HG03432 (cell line): ENCODE measurements at regions not wholly inside any gene's neighbourhood (a gene's known extent, or its start where the extent isn't known, plus 50 kb on each side); places are given as distances from the start of the nearest gene placed in this dataset.
A peak's percentile ranks its signal among the peaks of the same experiment; 100 is the strongest.
"Not testable (repeated sequence)": the region's sequence is repeated elsewhere in the genome, so short reads cannot be mapped to it uniquely, and the experiment has no call there.

ENCODE experiments used
- ATAC-seq: cut with Tn5 transposase; IDR thresholded peaks from one replicate; pipeline ENCODE4 v1.9.1; 2021; ENCODE audit warnings: mild to moderate bottlenecking, moderate library complexity; ENCODE audit not compliant: unreplicated experiment

DNA sequence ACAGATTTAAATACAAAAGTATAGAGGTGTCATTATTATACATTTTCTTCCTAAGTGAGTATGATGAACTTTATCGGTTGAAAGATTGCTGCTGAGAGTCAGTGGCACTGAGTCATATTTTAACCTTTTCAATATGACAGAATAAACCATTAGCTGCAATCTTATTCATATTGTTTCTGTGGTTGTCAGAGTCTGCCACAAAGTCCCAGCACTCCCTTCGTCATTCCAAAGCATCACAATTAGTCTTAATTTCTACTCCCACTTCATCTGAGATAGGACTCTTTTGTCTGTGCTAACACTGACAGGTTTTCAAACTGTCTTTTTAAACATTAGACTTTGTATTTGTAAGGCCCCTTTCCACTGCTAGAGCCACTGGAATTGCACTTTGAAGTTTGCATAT, 656.9 kb downstream of the MTRR start:
- ATAC-seq = no peak

GRCh38 chr5:8528106-8528505, 659.2 kb downstream of the MTRR start:
- no peak for ATAC-seq

- ATAC-seq = no peak
Observed at GRCh38 chr5:8538821-8539220, 669.9 kb downstream of the MTRR start.

GRCh38 chr5:8540317-8540716, 671.4 kb downstream of the MTRR start:
- ATAC-seq = no peak

GRCh38 chr5:8550921-8551320, 682.0 kb downstream of the MTRR start:
- no peak for ATAC-seq

DNA sequence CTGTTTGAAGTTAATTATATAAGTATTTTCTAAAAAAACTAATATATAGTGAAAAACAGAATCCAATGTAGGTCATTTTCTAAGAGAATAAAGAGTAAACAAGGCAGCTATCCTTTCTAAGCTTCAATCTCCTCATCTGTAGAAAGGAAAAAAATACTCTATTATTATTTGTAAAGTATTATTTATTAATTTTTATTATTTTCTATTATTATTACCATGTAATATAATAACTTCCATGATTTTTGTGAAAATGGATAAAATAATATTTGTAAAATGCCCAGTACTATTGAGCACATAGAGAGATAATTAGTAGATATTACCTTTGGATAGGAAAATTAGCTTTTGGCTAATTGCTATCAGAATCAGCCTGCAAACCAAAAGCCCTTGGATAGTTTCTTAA, 684.4 kb downstream of the MTRR start:
- ATAC-seq = no peak

DNA sequence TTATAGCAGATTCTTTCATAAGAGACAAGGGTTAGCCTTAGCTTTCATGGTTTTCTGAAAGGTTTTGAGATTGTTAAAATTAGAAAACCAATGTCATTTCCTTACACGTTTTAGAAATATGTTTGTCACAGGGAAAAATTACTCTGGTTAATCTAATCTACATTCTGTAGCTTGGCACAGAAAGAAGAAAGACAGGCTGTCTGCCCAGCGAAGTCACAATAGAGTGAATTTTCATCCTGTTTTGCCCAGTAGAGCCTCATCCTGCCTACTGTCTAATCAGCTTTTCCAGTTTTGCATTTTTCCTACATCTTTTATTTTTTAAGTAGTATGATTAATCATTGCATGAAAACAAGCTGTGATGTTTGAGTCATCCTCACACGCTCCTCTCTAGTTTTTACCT, 688.8 kb downstream of the MTRR start:
- no peak for ATAC-seq

- ATAC-seq = no peak
Observed at GRCh38 chr5:8560776-8561175, 691.8 kb downstream of the MTRR start.

DNA sequence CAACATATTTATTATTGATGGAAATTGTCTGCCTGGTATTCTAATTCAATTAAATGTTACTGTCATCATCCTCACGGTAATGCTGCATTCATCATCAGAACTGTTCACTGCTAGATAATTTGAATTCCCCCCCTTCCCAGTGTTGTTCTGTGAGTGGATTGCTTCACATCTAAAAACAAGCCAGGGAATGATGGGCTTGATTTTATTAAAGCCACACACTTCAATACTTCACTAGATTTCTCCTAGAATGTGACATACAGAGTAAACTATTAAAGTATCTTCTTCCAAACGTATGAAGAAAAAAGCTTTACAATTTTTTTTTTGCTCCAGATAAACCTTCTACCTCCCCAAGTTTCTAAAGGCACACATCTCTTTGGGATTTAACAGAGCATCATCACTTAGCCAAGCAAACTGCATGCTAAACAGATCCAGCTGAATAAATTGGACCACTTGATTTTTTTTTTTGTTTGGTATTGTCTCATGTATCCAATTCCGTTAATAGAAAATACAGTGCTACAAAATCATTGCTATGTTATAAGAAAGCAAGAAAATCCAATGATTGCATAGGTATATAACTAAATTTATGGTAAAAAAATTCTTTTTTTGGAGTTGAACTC, 692.4 kb downstream of the MTRR start:
- no peak for ATAC-seq

DNA sequence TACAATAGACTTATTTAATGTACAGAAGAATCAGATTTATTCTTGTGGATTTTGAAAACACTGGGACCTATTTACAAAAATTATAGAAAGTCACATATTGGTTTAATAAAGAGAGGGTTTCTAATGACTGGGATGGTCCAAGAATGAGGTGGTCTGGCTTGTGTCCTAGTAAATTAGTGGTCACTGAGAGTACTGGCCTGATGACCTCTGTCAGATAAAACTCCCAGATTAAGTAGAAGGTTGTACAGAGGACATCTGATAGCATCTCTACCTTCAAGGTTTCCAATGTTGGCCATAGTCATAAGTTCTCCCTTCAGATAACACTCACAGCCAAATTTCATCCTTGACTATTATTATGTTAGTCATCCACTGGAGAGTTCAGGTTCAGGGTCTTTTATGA, 692.9 kb downstream of the MTRR start:
- no peak for ATAC-seq

GRCh38 chr5:8563540-8563939, 694.6 kb downstream of the MTRR start:
- not testable (repeated sequence) for ATAC-seq

GRCh38 chr5:8568858-8569257, 699.9 kb downstream of the MTRR start:
- no peak for ATAC-seq

GRCh38 chr5:8570528-8570927, 701.6 kb downstream of the MTRR start:
- no peak for ATAC-seq

GRCh38 chr5:8576178-8576577, 707.2 kb downstream of the MTRR start:
- no peak for ATAC-seq

DNA sequence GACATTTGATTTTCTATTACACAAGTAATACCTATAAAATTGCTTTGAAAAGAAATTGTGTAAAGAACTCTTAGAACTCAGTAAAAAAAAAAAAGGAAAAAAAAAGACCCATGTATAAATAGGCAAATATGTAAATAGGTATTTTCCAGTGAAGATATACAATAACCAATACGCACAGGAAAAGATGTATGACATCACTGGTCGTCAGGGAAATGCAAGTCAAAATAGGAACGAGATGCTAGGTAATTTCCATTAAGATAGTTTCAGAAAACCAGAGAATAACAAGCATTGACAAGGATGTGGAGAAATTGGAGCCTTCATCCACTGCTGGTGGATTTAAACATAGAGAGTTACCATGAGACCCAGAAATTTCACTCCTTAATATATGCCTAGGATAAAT, 708.8 kb downstream of the MTRR start:
- peak; percentile 82 for ATAC-seq

DNA sequence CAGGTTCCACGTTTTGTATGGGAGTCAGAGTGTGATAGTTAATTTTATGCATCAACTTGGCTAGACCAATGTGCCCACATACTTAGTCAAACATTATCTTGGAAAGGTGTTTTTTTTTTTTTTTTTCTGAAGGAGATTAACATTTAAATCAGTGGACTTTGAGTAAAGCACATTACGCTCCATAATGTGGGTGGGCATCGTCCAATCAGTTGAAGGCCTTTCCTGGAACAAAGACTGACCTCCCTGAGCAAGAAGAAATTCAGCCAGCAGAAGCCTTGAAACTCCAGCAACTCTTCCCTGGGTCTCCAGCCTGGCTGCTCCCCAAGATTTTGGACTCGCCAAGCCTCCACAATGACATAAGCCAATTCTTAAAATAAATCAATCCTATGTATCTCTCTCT, 711.4 kb downstream of the MTRR start:
- ATAC-seq = no peak

GRCh38 chr5:8581047-8581446, 712.1 kb downstream of the MTRR start:
- no peak for ATAC-seq

- no peak for ATAC-seq
Observed at GRCh38 chr5:8585230-8586018, 716.5 kb downstream of the MTRR start.

DNA sequence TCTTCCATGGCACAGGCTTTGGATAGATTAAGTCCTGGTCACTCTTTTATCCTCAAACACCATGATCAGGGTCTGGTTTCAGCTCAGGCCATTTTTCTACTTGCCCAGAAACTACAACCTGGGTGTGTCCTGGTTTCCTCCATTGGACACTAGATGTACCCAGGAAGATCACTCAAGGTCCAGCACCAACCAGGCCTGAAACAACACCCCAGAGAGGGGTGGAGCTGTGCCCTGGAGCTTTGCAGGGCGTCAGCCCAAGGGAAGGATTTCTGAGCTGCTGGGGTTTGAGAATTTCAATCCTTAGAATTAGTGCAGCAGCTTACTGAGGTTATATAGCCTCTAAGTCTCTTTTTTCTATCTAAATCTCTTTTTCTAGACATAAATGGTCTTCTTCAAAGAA, 722.0 kb downstream of the MTRR start:
- ATAC-seq = no peak

DNA sequence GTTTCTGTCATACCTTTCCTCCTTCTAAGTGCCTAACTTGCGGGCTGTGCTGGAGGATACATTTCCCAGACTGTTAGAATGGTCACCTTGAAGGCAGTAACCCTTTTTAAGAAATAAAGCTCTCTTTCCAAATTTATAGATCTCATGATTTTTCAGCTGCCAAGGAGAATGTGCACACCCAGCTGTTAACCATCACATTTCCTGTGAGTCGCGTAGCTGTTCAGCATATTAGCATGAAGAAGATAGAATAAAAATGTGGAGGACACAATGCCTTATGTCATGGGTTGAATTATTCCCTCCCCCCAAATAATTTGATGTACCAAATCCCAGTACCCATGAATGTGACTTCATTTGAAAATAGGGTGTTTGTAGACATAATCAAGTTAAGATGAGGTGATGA, 729.4 kb downstream of the MTRR start:
- no peak for ATAC-seq

DNA sequence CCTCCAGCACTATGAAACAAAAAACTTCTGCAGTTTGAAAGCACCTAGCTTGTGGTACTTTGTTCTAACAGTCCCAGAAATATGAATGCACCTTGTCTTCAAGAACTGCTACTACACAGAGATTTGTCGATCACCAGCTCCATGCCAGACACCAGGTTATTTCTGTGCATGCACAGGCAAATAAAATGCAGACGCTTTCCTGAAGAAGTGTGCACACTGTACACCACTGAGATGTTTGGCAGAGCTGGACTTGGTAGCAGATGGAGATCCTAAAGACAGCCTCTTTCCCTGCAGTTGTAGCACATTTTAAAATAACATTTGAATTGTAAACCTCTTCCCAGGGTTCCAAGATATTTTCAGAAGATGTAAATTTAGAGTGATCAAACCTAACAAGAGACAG, 730.0 kb downstream of the MTRR start:
- no peak for ATAC-seq

DNA sequence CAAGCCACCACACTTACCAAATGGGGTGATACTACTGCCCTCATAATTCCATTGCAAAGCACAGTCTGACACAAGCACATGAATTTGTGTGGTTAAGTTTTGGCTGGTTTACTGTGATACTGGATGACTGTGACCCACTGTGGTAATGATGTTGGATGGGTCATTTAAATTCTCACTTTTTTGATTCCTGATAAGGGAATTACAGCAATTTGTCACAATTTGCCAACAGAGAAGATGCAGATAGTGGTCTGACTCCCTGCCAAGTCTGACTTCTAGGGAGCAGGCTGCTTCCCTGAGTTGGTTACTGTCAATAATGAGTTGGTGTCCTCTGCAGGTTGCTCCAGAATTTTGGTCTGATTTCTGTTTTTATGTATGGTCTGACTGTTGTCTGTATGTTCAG, 731.9 kb downstream of the MTRR start:
- ATAC-seq = no peak
